ENCODE measurements at regions not wholly inside any gene's neighbourhood (a gene's known extent, or its start where the extent isn't known, plus 50 kb on each side); places are given as distances from the start of the nearest gene placed in this dataset.
"Not testable (repeated sequence)": the region's sequence is repeated elsewhere in the genome, so short reads cannot be mapped to it uniquely, and the experiment has no call there.

DNA sequence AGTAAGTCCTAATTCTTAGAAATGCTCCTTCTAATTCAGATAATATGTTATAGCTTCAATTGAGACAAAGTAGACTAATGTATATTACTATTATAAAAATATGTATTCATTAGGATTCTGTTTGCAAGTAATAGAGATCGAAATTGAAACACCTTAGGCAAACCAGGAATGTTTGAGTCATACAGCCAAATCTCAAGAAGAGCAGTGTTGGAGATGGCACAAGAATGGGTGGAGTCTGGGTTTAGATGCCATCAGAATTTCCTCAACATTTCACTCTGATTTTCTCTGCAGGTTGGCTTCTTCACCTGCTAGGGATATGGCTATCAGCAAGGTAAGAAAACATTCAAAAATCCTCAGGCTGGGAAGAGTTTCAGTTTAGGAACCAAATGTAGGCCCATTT, 405.4 kb downstream of the CCDC85A start:
- Mint-ChIP-seq H3K9me3 (peaks cover 0 to 2% (median 0%) of the 10 kb centered on the region in 7 donors), H3K4me3 (no peak overlapping the region), H3K27ac (no peak overlapping the region), H3K27me3 (no peaks in the 10 kb centered on the region), H3K36me3 (no peaks in the 10 kb centered on the region), H3K4me1 (no peaks in the 10 kb centered on the region)
- ATAC-seq (ENCODE audit: low read depth in 2 of 2), result no peak
- DNase-seq, result no peak

DNA sequence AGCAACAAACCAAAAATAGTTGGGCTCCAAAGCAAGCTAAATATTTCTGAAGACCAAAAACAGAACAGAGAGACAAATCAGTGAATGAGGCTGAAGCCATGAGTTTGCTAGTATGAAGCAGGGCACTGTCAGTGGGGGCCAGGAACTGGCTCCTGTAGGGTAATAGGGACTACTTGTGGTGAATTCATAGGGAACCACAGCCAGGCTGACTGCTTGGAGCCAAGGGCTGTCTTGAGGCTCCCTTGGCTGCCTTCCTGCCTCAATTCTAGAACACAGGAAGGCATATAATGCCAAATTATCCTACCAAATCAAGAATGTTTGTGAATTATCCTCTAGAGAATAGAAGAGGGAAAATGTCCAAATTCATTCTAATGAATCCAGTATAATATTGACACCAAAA, 406.0 kb downstream of the CCDC85A start:
- Mint-ChIP-seq H3K4me1 (no peaks in the 10 kb centered on the region), H3K4me3 (no peak overlapping the region), H3K27me3 (no peaks in the 10 kb centered on the region), H3K9me3 (peaks cover 0 to 4% (median 0%) of the 10 kb centered on the region in 7 donors), H3K36me3 (no peaks in the 10 kb centered on the region), H3K27ac (no peak overlapping the region)
- ATAC-seq (ENCODE audit: low read depth in 2 of 2) (no peak), DNase-seq (no peak)

DNA sequence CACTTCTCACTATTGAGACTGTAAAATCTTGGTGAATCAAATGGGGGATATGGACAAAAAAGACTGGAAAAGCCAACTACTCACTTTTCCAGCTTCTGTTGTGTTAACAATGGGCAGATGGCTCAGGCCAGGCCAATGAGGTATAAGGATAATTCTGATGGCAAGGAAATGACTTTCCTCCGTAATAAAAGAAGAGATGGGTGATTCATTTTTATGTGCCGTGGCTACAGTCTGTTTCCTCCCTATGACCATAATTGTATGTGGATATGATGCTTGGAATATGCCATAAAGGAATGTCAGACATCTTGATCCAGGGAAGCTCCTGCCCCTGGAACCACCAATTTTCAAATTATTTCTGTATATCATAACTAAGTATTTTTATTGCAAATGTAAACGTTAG, 406.8 kb downstream of the CCDC85A start:
- DNase-seq, result no peak
- H3K4me3 Mint-ChIP-seq, result no peak overlapping the region
- no peak overlapping the region for H3K27ac Mint-ChIP-seq
- peaks cover 0 to 9% (median 0%) of the 10 kb centered on the region in 7 donors for H3K9me3 Mint-ChIP-seq
- no peak for ATAC-seq (ENCODE audit: low read depth in 2 of 2)
- H3K27me3 Mint-ChIP-seq, result no peaks in the 10 kb centered on the region
- no peaks in the 10 kb centered on the region for H3K36me3 Mint-ChIP-seq
- no peaks in the 10 kb centered on the region for H3K4me1 Mint-ChIP-seq

DNA sequence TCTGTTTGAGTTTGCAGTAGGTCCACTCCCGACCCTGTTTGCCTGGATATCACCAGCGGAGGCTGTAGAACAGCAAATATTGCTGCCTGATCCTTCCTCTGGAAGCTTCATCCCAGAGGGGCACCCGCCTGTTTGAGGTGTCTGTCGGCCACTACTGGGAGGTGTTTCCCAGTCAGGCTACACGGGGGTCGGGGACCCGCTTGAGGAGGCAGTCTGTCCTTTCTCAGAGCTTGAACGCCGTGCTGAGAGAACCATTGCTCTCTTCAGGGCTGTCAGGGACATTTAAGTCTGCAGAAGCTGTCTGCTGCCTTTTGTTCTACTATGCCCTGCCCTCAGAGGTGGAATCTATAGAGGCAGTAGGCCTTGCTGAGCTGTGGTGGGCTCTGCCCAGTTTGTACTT, 422.3 kb downstream of the CCDC85A start:
- not testable (repeated sequence) for H3K4me1 Mint-ChIP-seq; ATAC-seq (ENCODE audit: low read depth in 2 of 2); H3K27me3 Mint-ChIP-seq; DNase-seq; H3K4me3 Mint-ChIP-seq; H3K36me3 Mint-ChIP-seq; H3K27ac Mint-ChIP-seq
- peaks cover 1 to 18% (median 7%) of the 10 kb centered on the region in 7 donors for H3K9me3 Mint-ChIP-seq

DNA sequence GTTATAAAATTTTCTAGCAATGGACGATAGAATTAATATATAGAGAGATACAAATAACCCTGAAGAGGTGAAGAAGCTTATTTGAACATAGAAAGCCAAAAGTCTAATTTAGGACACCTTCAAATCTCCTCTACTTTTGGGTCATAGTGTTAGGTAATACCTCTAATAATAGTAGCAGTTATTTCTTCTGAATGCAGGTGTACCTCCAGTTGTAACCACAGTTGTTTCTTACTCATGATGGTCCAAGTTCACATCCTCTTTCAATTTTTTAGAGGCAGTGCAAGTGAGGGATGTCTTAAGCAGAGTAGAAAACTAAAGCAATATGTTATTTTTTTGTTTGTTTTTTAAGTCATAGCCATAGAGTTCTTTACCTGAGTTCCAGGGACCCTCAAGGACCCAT, 429.5 kb downstream of the CCDC85A start:
- no peak overlapping the region for H3K27ac Mint-ChIP-seq
- H3K4me1 Mint-ChIP-seq, result no peaks in the 10 kb centered on the region
- ATAC-seq (ENCODE audit: low read depth in 2 of 2) (no peak), DNase-seq (no peak)
- no peaks in the 10 kb centered on the region for H3K36me3 Mint-ChIP-seq
- peaks cover 0 to 8% (median 0%) of the 10 kb centered on the region in 7 donors for H3K9me3 Mint-ChIP-seq
- no peaks in the 10 kb centered on the region for H3K27me3 Mint-ChIP-seq
- no peak overlapping the region for H3K4me3 Mint-ChIP-seq

DNA sequence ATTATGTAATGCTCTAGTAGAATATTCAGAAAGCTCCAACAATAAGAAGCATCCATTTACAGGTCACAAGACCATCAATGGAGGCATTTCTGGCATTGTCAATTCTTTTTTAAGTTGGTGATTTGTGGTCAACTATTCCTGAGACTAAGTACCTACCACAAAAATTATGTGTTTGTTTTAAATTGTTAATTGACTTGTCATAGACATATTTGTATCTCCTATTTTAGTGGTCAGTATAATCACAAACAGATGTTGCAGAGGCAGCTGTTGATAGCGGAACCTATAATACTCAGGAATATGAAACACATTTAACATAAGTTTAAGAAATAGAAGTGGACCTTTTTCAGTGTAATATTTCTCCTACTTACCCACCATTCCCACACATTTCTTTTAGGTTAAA, 430.1 kb downstream of the CCDC85A start:
- ATAC-seq (ENCODE audit: low read depth in 2 of 2), result no peak
- Mint-ChIP-seq H3K27ac (no peak overlapping the region), H3K4me3 (no peak overlapping the region), H3K27me3 (no peaks in the 10 kb centered on the region), H3K36me3 (no peaks in the 10 kb centered on the region), H3K4me1 (no peaks in the 10 kb centered on the region), H3K9me3 (peaks cover 0 to 9% (median 0%) of the 10 kb centered on the region in 7 donors)
- DNase-seq, result no peak

DNA sequence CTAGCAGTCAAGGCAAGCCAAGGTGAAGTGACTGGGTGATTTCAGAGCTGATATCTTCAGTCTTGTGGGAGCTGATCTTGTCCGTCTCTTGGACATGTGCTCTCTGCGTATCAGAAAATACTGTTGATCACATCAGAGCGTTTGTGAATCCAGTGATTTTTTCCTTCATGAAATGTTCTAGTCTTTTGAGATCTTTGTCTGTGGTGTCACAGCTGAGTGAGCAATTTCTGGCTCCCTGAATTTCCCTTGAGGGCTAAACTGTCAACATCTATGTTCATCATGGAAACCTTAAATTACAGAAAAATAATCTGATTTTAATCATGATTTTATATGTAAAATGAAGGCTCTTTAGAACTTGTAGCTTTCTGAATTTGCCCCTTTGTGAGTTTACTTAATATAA, 432.0 kb downstream of the CCDC85A start:
- Mint-ChIP-seq H3K27ac (no peak overlapping the region), H3K4me3 (no peak overlapping the region), H3K36me3 (no peaks in the 10 kb centered on the region), H3K9me3 (peaks cover 0 to 9% (median 0%) of the 10 kb centered on the region in 7 donors), H3K27me3 (no peaks in the 10 kb centered on the region), H3K4me1 (no peaks in the 10 kb centered on the region)
- no peak for ATAC-seq (ENCODE audit: low read depth in 2 of 2)
- no peak for DNase-seq

DNA sequence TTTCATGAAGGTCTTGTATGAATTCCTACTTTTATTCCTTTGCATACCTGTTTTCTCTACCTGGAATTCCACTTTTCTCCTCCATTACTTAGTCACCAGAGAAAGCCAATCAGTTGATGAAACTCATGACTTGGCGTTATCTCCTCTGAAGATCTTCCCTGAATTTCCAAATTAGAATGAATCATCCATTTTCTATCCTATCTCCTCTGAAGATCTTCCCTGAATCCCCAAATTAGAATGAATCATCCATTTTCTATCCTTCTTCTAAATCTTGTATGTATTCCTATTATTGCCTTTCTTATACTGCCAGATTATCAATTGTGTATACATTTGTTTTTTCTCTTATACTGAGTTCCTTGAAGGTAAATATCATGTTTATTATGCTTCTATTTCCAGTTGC, 440.4 kb downstream of the CCDC85A start:
- DNase-seq (no peak), ATAC-seq (ENCODE audit: low read depth in 2 of 2) (no peak)
- no peak overlapping the region for H3K4me3 Mint-ChIP-seq
- no peaks in the 10 kb centered on the region for H3K27me3 Mint-ChIP-seq
- peaks cover 0 to 11% (median 7%) of the 10 kb centered on the region in 7 donors for H3K9me3 Mint-ChIP-seq
- no peaks in the 10 kb centered on the region for H3K36me3 Mint-ChIP-seq
- no peak overlapping the region for H3K27ac Mint-ChIP-seq
- no peaks in the 10 kb centered on the region for H3K4me1 Mint-ChIP-seq

DNA sequence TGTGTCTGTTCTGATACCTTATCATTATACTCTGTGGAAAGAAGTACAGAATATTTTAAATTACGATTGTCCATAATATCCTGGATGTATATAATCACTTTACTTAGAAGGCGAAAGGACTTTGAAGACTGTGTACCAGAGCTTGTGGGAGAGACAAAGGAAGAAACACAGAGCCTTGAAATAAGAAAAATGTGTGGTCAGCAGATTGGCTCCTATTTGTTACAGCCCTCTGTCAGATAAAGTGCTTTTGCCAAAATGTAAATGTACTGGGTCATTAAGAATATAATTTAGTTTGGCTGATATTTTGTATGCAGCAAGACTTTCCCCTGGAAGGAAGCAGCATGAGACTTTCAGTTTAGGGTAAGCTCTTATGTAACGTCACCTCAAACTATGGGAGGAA, 443.1 kb downstream of the CCDC85A start:
- Mint-ChIP-seq H3K27ac (no peak overlapping the region), H3K36me3 (no peaks in the 10 kb centered on the region), H3K9me3 (peaks cover 2 to 12% (median 9%) of the 10 kb centered on the region in 7 donors), H3K4me3 (no peak overlapping the region), H3K4me1 (no peaks in the 10 kb centered on the region), H3K27me3 (no peaks in the 10 kb centered on the region)
- DNase-seq (no peak), ATAC-seq (ENCODE audit: low read depth in 2 of 2) (no peak)

DNA sequence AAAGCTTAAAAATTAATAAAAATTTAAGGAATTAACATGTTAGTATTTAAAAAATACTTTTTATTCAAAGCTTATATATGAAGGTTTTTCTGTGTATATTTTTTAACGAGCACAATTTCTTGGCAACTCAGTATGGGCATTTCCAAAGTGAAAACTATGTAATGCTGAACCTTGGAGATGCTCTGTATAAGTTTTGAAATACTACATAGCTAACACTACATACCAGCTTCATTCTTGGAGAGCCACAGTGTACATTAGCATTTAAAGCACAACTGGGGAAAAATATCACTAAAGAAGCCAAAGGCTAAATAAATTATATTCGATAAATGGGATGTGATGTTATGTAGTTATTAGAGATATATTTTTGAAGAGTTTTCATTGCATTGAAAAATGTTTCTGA, 446.5 kb downstream of the CCDC85A start:
- Mint-ChIP-seq H3K9me3 (peaks cover 4 to 14% (median 7%) of the 10 kb centered on the region in 7 donors), H3K4me3 (no peak overlapping the region), H3K27ac (no peak overlapping the region), H3K36me3 (no peaks in the 10 kb centered on the region), H3K27me3 (no peaks in the 10 kb centered on the region), H3K4me1 (no peaks in the 10 kb centered on the region)
- no peak for ATAC-seq (ENCODE audit: low read depth in 2 of 2)
- DNase-seq, result no peak

DNA sequence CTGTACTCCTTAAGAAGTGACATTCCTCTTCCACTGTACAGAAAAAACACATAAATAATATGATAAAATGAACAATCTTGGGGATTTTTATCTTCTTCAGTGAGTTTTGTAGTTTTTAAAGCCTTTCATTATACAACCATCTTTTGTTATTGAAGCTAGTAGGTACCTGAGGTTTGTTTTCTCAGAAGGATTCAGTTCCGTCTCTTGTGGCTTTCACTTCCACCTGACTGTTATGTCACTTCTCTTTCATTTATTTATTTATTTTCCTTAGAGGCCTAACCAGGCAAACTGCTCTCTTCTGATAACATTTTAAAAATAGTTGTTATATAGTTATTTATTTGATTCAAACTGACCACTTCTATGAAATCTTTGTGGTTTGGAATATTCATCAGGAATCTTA, 464.2 kb downstream of the CCDC85A start:
- no peak for DNase-seq
- no peak overlapping the region for H3K27ac Mint-ChIP-seq
- H3K27me3 Mint-ChIP-seq, result no peaks in the 10 kb centered on the region
- no peaks in the 10 kb centered on the region for H3K36me3 Mint-ChIP-seq
- H3K4me1 Mint-ChIP-seq, result no peaks in the 10 kb centered on the region
- peaks cover 0 to 6% (median 0%) of the 10 kb centered on the region in 7 donors for H3K9me3 Mint-ChIP-seq
- no peak overlapping the region for H3K4me3 Mint-ChIP-seq
- ATAC-seq (ENCODE audit: low read depth in 2 of 2), result no peak

DNA sequence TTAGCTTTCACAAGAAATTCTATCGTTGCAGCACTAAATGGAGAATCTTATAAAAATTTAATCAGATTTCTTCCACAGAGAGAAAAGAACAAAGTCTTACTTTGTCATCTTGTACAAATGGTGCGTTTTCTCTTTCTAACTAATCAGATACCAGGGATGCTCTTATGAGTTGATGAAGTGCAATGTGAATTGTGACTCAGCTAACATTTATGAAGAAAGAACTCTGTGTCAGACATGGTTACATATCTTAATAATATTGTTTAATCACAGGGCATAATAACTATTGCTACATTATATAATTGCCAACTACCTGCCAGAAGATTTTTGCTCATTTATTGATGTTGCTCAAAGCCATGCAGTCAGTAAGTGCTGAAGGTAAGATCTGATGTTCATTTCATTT, 465.0 kb downstream of the CCDC85A start:
- ATAC-seq (ENCODE audit: low read depth in 2 of 2) (no peak), DNase-seq (no peak)
- H3K9me3 Mint-ChIP-seq, result peaks cover 0 to 4% (median 0%) of the 10 kb centered on the region in 7 donors
- no peak overlapping the region for H3K27ac Mint-ChIP-seq
- H3K4me3 Mint-ChIP-seq, result no peak overlapping the region
- H3K4me1 Mint-ChIP-seq, result no peaks in the 10 kb centered on the region
- H3K36me3 Mint-ChIP-seq, result no peaks in the 10 kb centered on the region
- H3K27me3 Mint-ChIP-seq, result no peaks in the 10 kb centered on the region

DNA sequence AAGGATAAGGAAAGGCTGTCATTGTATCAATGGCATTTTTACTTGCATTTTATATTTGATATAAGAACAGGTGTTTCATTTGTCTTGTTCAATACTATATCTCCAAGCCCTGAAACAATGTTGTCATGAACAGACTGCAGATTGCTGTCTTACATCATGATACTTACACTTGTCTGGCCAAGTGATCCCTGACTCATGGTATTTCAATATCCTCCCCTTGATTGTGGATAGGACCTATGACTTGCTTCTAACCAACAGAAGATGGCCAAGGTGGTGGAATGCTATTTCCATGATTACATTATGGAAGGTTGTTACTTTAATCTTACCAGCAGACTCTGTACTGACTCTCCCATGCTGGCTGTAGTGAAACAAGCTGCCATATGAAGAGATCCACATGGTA, 471.1 kb downstream of the CCDC85A start:
- H3K27ac Mint-ChIP-seq, result no peak overlapping the region
- H3K27me3 Mint-ChIP-seq, result no peaks in the 10 kb centered on the region
- no peaks in the 10 kb centered on the region for H3K4me1 Mint-ChIP-seq
- no peaks in the 10 kb centered on the region for H3K36me3 Mint-ChIP-seq
- ATAC-seq (ENCODE audit: low read depth in 2 of 2), result no peak
- H3K4me3 Mint-ChIP-seq, result no peak overlapping the region
- DNase-seq, result no peak
- H3K9me3 Mint-ChIP-seq, result peaks cover 0 to 3% (median 2%) of the 10 kb centered on the region in 7 donors

DNA sequence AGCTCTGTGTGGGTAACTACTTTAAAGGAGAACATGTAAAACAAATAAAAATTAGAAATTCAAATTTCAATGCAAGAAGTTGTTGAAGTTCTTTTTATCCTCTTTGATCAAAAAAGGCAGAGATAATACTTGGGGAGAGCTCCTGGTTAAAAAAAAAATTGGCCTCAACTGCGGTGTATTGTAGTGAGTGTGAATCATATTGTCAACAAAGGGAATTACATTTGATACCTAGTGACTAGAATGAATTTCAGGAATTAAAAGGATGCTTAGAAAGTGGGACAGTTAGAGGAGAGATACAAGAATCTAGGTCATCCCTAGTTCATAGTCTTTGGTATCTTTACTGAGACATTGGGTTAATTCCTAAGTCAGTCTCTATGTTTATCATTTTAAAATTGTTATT, 473.0 kb downstream of the CCDC85A start:
- Mint-ChIP-seq H3K36me3 (no peaks in the 10 kb centered on the region), H3K4me3 (no peak overlapping the region), H3K27me3 (no peaks in the 10 kb centered on the region), H3K4me1 (no peaks in the 10 kb centered on the region), H3K9me3 (peaks cover 0 to 7% (median 3%) of the 10 kb centered on the region in 7 donors), H3K27ac (no peak overlapping the region)
- no peak for DNase-seq
- no peak for ATAC-seq (ENCODE audit: low read depth in 2 of 2)

DNA sequence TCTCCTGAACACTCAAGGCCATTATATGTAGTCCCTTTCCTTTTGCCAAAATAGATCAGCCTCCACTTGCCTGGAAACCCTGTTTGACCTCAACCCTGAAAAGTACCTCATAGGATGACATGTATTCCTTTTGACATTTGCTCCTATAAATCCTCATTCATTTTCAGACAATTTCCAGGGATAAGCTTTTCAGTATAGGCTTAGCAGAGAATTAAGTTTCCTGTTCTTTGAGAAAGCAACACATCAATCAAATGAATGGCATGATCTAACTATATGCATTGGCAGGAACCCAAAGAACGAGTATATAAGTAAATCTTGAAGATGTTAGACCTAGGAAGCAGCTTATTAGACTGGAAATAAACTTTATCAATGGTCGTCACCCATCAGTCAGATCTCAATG, 483.0 kb downstream of the CCDC85A start:
- Mint-ChIP-seq H3K36me3 (peaks cover 0 to 3% of the 10 kb centered on the region in 2 donors), H3K4me1 (no peaks in the 10 kb centered on the region), H3K9me3 (peaks cover 4 to 13% (median 6%) of the 10 kb centered on the region in 7 donors), H3K27me3 (no peaks in the 10 kb centered on the region), H3K27ac (no peak overlapping the region), H3K4me3 (no peak overlapping the region)
- no peak for DNase-seq
- ATAC-seq (ENCODE audit: low read depth in 2 of 2), result no peak
